ENCODE measurements at regions not wholly inside any gene's neighbourhood (a gene's known extent, or its start where the extent isn't known, plus 50 kb on each side); places are given as distances from the start of the nearest gene placed in this dataset.
"Not testable (repeated sequence)": the region's sequence is repeated elsewhere in the genome, so short reads cannot be mapped to it uniquely, and the experiment has no call there.

DNA sequence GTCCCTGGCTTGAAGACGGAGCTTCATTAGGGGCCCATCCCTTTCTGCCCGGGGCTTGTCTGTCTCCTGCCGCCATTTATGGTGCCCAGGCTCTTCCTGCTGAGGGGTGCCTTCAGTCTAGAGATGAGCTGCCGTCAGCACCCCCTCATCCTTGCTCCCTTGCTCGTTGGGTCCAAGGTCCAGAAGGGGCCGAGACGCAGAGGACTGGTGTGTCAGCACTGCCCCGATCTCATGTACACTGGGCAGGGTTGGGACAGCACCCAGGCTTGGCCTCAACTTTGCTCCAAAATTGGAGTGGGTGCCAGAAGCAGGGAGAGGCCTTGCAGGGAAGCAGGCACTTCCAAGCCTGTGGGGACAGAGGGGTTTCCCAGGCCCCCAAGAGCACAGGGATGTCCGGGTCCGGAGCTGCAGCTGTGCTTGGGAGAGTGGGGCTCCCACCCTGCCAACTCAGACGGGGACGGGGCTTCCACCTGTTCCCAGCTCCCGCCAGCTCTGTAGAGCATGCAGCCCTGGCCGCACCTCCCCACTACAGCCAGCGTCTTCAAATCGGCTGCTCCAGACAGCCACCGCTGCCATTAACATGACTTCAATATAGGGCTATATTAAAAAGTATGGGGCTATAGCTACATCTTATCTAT is 488.8 kb downstream of the TENT5A start:
- Histone ChIP-seq H3K4me3 (replicated peaks in 1 of 3; ENCODE audit: low read depth in 2 of 3, low read length in 3 of 3) (no peak overlapping the region), H3K36me3 (replicated peaks in 1 of 2; ENCODE audit: control insufficient read depth in 1 of 2, insufficient read depth in 2 of 2, low read length in 2 of 2) (no peaks in the 10 kb centered on the region), H2AFZ (ENCODE audit: insufficient read depth, low read depth, low read length, poor library complexity, severe bottlenecking) (no peak overlapping the region), H3K4me2 (replicated peaks; ENCODE audit: extremely low read depth, low read length, poor library complexity, severe bottlenecking) (no peak overlapping the region), H4K20me1 (ENCODE audit: insufficient read depth, low read length) (no peaks in the 10 kb centered on the region), H3K27me3 (ENCODE audit: control insufficient read depth in 2 of 2, insufficient read depth in 2 of 2, low read length in 2 of 2) (no peaks in the 10 kb centered on the region), H3K79me2 (ENCODE audit: insufficient read depth, low read length) (no peaks in the 10 kb centered on the region), H3K27ac (ENCODE audit: low read depth in 1 of 2, low read length in 2 of 2) (no peak overlapping the region), H3K9me3 (replicated peaks in 1 of 2; ENCODE audit: control insufficient read depth in 1 of 2, insufficient read depth in 1 of 2, low read length in 2 of 2) (peaks cover 10 to 14% of the 10 kb centered on the region in 2 donors), H3K9ac (ENCODE audit: insufficient read depth, low read length, poor library complexity, severe bottlenecking) (no peak overlapping the region), H3K4me1 (ENCODE audit: control insufficient read depth in 1 of 2, insufficient read depth in 2 of 2, low read length in 2 of 2) (no peaks in the 10 kb centered on the region)
- peaks cover 3 to 17% (median 5%) of the 10 kb centered on the region in 7 donors for H3K9me3 Mint-ChIP-seq
- no peak overlapping the region for H3K27ac Mint-ChIP-seq
- DNase-seq, result no peak
- H3K4me1 Mint-ChIP-seq, result no peaks in the 10 kb centered on the region
- peaks cover 0 to 1% (median 0%) of the 10 kb centered on the region in 3 donors for H3K27me3 Mint-ChIP-seq (ENCODE audit: low read depth in 3 of 3)
- TF ChIP-seq, protein P1, sequence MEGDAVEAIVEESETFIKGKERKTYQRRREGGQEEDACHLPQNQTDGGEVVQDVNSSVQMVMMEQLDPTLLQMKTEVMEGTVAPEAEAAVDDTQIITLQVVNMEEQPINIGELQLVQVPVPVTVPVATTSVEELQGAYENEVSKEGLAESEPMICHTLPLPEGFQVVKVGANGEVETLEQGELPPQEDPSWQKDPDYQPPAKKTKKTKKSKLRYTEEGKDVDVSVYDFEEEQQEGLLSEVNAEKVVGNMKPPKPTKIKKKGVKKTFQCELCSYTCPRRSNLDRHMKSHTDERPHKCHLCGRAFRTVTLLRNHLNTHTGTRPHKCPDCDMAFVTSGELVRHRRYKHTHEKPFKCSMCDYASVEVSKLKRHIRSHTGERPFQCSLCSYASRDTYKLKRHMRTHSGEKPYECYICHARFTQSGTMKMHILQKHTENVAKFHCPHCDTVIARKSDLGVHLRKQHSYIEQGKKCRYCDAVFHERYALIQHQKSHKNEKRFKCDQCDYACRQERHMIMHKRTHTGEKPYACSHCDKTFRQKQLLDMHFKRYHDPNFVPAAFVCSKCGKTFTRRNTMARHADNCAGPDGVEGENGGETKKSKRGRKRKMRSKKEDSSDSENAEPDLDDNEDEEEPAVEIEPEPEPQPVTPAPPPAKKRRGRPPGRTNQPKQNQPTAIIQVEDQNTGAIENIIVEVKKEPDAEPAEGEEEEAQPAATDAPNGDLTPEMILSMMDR (IDR thresholded peaks at IDR 0.05), result no peak
- H3K36me3 Mint-ChIP-seq, result no peaks in the 10 kb centered on the region
- 89% methylated on average over 13 of the region's 17 CpGs for WGBS (ENCODE audit: insufficient coverage)
- H3K4me3 Mint-ChIP-seq, result no peak overlapping the region
- intact Hi-C loops (cut with micrococcal nuclease), result no loop called here

DNA sequence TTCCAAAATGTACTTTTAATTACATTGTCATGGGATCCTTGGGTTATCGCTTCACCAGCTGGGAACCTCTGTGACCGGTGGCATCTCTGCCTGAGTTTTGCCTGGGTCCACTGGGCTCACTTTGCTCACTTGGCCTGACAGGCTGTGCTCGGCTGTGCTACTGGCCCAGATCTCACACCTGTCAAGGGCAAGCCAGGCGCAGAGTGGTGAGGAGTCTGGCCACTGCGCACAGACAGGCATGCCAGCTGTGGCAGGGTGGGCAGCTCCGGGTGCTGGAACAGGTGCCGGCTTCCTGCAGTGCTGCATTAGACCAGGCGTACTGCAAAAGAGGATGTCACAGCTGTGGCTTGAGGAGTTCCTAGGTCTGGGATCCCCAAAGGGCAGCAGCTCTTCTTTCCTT is 489.8 kb downstream of the TENT5A start:
- Histone ChIP-seq H4K20me1 (ENCODE audit: insufficient read depth, low read length) (no peaks in the 10 kb centered on the region), H2AFZ (ENCODE audit: insufficient read depth, low read depth, low read length, poor library complexity, severe bottlenecking) (no peak overlapping the region), H3K36me3 (replicated peaks in 1 of 2; ENCODE audit: control insufficient read depth in 1 of 2, insufficient read depth in 2 of 2, low read length in 2 of 2) (no peaks in the 10 kb centered on the region), H3K4me2 (replicated peaks; ENCODE audit: extremely low read depth, low read length, poor library complexity, severe bottlenecking) (no peak overlapping the region), H3K79me2 (ENCODE audit: insufficient read depth, low read length) (no peaks in the 10 kb centered on the region), H3K9me3 (replicated peaks in 1 of 2; ENCODE audit: control insufficient read depth in 1 of 2, insufficient read depth in 1 of 2, low read length in 2 of 2) (peaks cover 10 to 14% of the 10 kb centered on the region in 2 donors), H3K9ac (ENCODE audit: insufficient read depth, low read length, poor library complexity, severe bottlenecking) (no peak overlapping the region), H3K4me1 (ENCODE audit: control insufficient read depth in 1 of 2, insufficient read depth in 2 of 2, low read length in 2 of 2) (no peaks in the 10 kb centered on the region), H3K27ac (ENCODE audit: low read depth in 1 of 2, low read length in 2 of 2) (no peak overlapping the region), H3K4me3 (replicated peaks in 1 of 3; ENCODE audit: low read depth in 2 of 3, low read length in 3 of 3) (no peak overlapping the region), H3K27me3 (ENCODE audit: control insufficient read depth in 2 of 2, insufficient read depth in 2 of 2, low read length in 2 of 2) (no peaks in the 10 kb centered on the region)
- TF ChIP-seq, protein P1 (IDR thresholded peaks at IDR 0.05), result no peak
- H3K27ac Mint-ChIP-seq, result no peak overlapping the region
- WGBS (ENCODE audit: insufficient coverage), result 89% methylated on average over 8 of the region's 8 CpGs
- H3K4me3 Mint-ChIP-seq, result no peak overlapping the region
- no peaks in the 10 kb centered on the region for H3K36me3 Mint-ChIP-seq
- intact Hi-C loops (cut with micrococcal nuclease), result no loop called here
- DNase-seq, result no peak
- H3K27me3 Mint-ChIP-seq (ENCODE audit: low read depth in 3 of 3), result peaks cover 0 to 1% (median 0%) of the 10 kb centered on the region in 3 donors
- H3K4me1 Mint-ChIP-seq, result no peaks in the 10 kb centered on the region
- H3K9me3 Mint-ChIP-seq, result peaks cover 3 to 17% (median 8%) of the 10 kb centered on the region in 7 donors

DNA sequence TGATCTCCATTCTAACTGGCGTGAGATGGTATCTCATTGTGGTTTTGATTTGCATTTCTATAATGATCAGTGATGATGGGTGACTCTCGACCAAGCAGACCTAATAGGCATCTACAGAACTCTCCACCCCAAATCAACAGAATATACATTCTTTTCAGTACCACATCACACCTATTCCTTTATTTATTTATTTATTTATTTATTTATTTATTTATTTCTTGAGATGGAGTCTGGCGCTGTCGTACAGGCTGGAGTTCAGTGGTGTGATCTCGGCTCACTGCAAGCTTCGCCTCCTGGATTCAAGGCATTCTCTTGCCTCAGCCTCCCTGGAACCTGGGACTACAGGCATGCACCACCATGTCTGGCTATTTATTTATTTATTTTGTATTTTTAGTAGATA is 496.3 kb downstream of the TENT5A start:
- H3K79me2 ChIP-seq (ENCODE audit: insufficient read depth, low read length); H3K27me3 ChIP-seq (ENCODE audit: control insufficient read depth in 2 of 2, insufficient read depth in 2 of 2, low read length in 2 of 2); H3K36me3 Mint-ChIP-seq; H3K4me3 Mint-ChIP-seq; H3K4me3 ChIP-seq (replicated peaks in 1 of 3; ENCODE audit: low read depth in 2 of 3, low read length in 3 of 3); H4K20me1 ChIP-seq (ENCODE audit: insufficient read depth, low read length); H3K36me3 ChIP-seq (replicated peaks in 1 of 2; ENCODE audit: control insufficient read depth in 1 of 2, insufficient read depth in 2 of 2, low read length in 2 of 2); H3K9me3 ChIP-seq (replicated peaks in 1 of 2; ENCODE audit: control insufficient read depth in 1 of 2, insufficient read depth in 1 of 2, low read length in 2 of 2); H3K27ac Mint-ChIP-seq; intact Hi-C loops (cut with micrococcal nuclease); H3K4me1 Mint-ChIP-seq; H3K27ac ChIP-seq (ENCODE audit: low read depth in 1 of 2, low read length in 2 of 2); H3K27me3 Mint-ChIP-seq (ENCODE audit: low read depth in 3 of 3); H3K4me1 ChIP-seq (ENCODE audit: control insufficient read depth in 1 of 2, insufficient read depth in 2 of 2, low read length in 2 of 2); H3K4me2 ChIP-seq (replicated peaks; ENCODE audit: extremely low read depth, low read length, poor library complexity, severe bottlenecking); H2AFZ ChIP-seq (ENCODE audit: insufficient read depth, low read depth, low read length, poor library complexity, severe bottlenecking); DNase-seq; H3K9ac ChIP-seq (ENCODE audit: insufficient read depth, low read length, poor library complexity, severe bottlenecking): not testable (repeated sequence)
- H3K9me3 Mint-ChIP-seq, result peaks cover 1 to 16% (median 9%) of the 10 kb centered on the region in 7 donors
- WGBS (ENCODE audit: insufficient coverage), result 100% methylated on average over 4 of the region's 6 CpGs

All from CD14-positive monocyte (primary cell).